GM04504 (cell line): ENCODE measurements at regions not wholly inside any gene's neighbourhood (a gene's known extent, or its start where the extent isn't known, plus 50 kb on each side); places are given as distances from the start of the nearest gene placed in this dataset.
A peak's percentile ranks its signal among the peaks of the same experiment; 100 is the strongest.

Experiments used
- DNase-seq: peaks from one replicate; pipeline ENCODE4 v3.0.0-alpha.2; 2012; ENCODE audit warnings: low read depth

GRCh38 chrX:22664826-22665225, 334.9 kb upstream of the DDX53 start:
- no peak for DNase-seq

- DNase-seq = no peak
Measured at GRCh38 chrX:22665818-22666217, 333.9 kb upstream of the DDX53 start.

- no peak for DNase-seq
Measured at GRCh38 chrX:22666441-22666840, 333.3 kb upstream of the DDX53 start.

GRCh38 chrX:22674932-22675331, 324.8 kb upstream of the DDX53 start:
- DNase-seq = no peak

GRCh38 chrX:22686138-22686541, 313.6 kb upstream of the DDX53 start:
- peak; percentile 3 for DNase-seq

- no peak for DNase-seq
Measured at GRCh38 chrX:22689290-22689689, 310.5 kb upstream of the DDX53 start.

- DNase-seq = no peak
Measured at GRCh38 chrX:22690116-22690515, 309.6 kb upstream of the DDX53 start.

GRCh38 chrX:22691966-22692565, 307.7 kb upstream of the DDX53 start:
- no peak for DNase-seq

GRCh38 chrX:22698151-22698550, 301.6 kb upstream of the DDX53 start:
- no peak for DNase-seq

- DNase-seq = no peak
Measured at GRCh38 chrX:22699581-22700091, 300.1 kb upstream of the DDX53 start.

- no peak for DNase-seq
Measured at GRCh38 chrX:22712942-22713341, 286.8 kb upstream of the DDX53 start.

- DNase-seq = no peak
Measured at GRCh38 chrX:22730542-22730941, 269.2 kb upstream of the DDX53 start.

GRCh38 chrX:22737541-22737940, 262.2 kb upstream of the DDX53 start:
- no peak for DNase-seq

- DNase-seq = no peak
Measured at GRCh38 chrX:22739276-22739675, 260.5 kb upstream of the DDX53 start.

- no peak for DNase-seq
Measured at GRCh38 chrX:22740836-22741235, 258.9 kb upstream of the DDX53 start.

- DNase-seq = peak; percentile 17
Measured at GRCh38 chrX:22742174-22742573, 257.6 kb upstream of the DDX53 start.

- no peak for DNase-seq
Measured at GRCh38 chrX:22746081-22746480, 253.7 kb upstream of the DDX53 start.

GRCh38 chrX:22748093-22748999, 251.4 kb upstream of the DDX53 start:
- peak; percentile 22 for DNase-seq

- DNase-seq = no peak
Measured at GRCh38 chrX:22758807-22759481, 240.8 kb upstream of the DDX53 start.

GRCh38 chrX:22760513-22761057, 239.2 kb upstream of the DDX53 start:
- no peak for DNase-seq

- DNase-seq = no peak
Measured at GRCh38 chrX:22788221-22788620, 211.5 kb upstream of the DDX53 start.

- DNase-seq = no peak
Measured at GRCh38 chrX:22795671-22796070, 204.1 kb upstream of the DDX53 start.
